ENCODE measurements at regions not wholly inside any gene's neighbourhood (a gene's known extent, or its start where the extent isn't known, plus 50 kb on each side); places are given as distances from the start of the nearest gene placed in this dataset.
"Not testable (repeated sequence)": the region's sequence is repeated elsewhere in the genome, so short reads cannot be mapped to it uniquely, and the experiment has no call there.

GRCh38 chr12:58069268-58069963 lies 128.0 kb downstream of the ATP23 start:
- no peak for DNase-seq

DNA sequence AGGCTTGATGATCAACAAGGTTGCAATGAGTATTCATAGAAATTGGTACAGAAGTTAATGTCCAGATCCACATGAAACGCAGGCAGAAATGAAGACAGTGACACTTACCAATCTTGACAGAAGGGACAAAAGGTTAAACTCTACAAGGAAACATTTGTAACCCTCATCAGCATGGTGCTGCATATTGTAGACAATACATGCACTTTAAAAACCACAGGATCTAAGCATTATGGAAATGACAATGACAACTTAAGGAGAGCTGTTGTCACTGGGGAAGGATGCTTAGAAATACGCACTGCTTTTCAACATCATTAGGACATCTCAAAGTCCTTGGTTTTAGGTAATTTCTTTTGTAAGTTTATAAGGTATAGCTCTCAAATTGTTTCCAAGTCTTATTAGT lies 130.6 kb downstream of the ATP23 start:
- no peak for DNase-seq

GRCh38 chr12:58074259-58074658 lies 132.9 kb downstream of the ATP23 start:
- no peak for DNase-seq

- no peak for DNase-seq
These were observed 138.4 kb downstream of the ATP23 start for GRCh38 chr12:58079806-58080205.

- DNase-seq: no peak
These were observed 140.1 kb downstream of the ATP23 start for GRCh38 chr12:58081488-58081887.

DNA sequence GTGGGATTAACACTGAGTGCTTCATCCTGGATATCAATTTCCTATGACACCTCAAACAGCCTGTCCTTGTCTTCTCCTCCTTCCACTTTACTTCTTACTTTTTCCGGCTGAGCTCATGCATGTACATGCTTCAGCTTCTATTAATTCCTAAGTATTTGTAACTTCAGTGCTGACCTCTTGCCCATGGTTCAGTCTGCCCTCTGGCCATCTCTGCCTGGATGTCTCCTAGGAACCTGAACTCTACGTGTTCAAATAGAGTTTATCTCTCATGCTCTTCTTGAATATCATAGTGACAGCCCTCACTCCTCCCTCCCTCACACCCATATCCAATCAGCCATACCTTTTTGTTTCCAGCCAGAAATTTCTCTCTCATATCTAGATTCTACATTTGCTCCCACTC lies 141.6 kb downstream of the ATP23 start:
- DNase-seq: no peak

GRCh38 chr12:58086006-58086405 lies 144.6 kb downstream of the ATP23 start:
- DNase-seq: no peak

DNA sequence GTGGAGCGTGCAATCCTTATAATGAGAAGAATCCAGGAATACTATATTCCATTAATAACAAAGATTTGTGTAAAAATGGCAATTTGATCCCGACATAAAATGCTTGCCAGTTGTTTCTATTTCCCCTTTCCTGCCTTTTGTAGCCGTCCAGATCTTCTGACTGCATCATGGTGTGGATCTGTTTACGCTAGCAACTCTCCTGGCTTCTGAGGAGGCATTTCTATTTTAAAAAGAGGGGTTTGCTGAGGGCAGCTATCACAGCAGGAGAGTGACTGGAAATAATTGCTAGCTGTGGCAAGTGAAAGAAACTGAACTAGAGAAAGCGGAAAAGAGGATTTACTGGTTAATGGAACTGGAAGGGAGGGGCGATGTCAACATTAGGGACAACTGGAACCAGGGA lies 145.6 kb downstream of the ATP23 start:
- DNase-seq: no peak

GRCh38 chr12:58087423-58088127 lies 146.2 kb downstream of the ATP23 start:
- no peak for DNase-seq

DNA sequence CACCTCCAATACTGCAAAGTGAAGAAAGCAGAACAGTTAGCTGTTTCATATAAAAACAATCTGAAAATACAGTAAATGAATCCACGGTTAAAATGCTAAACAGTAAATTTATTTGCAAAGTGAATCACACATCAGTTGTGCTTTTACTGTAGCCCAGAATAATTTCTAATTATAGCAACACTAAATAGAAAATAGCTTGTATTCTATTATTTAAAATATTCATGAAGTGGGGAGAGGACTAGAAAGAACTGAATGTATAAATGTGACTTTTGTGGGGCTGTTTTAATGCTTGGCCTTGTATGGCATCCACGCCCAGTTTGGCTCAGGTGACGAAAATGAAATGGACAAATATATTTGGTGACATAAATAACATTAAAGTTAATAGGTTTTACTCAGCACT lies 148.2 kb downstream of the ATP23 start:
- DNase-seq: no peak

GRCh38 chr12:58090685-58091084 lies 149.3 kb downstream of the ATP23 start:
- DNase-seq: no peak

DNA sequence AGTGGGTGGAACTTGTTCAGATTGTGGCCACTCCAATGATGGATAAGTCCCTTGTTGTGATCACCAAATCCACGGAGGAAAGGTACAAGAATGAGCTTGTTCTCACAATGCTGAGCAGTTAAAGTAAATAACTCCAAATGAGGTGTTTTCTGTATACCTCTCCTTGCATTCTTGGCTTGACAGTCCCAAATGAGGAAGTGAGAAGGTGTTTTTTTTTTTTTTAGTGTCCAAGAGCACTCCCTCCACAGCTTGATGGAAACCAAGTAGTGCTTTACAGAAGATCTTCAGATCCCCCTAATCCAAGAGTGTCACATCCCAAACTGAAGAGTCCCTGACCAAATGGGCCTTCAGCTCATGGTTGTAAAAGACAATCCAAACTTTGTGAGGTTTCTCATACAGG lies 153.6 kb downstream of the ATP23 start:
- no peak for DNase-seq

GRCh38 chr12:58097741-58098140 lies 156.4 kb downstream of the ATP23 start:
- DNase-seq: no peak

DNA sequence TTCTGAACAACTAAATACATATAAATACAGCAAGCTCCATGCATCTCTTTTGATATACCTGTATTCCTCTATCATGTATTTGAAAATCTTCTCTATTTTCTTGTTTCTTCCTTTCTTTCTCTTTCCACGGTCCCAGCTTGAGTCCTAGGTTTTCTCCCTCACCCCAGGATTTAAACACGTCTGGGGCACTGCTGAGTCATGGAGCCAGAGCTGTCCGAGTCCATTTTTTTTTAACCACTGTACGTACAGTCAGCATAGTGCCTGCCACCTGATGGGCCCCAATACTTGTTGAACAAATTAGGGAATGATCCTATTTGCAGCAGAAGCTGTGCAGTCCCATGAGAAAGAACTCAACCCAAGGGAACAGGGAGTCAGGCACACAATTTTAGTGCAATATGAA lies 158.1 kb downstream of the ATP23 start:
- no peak for DNase-seq

DNA sequence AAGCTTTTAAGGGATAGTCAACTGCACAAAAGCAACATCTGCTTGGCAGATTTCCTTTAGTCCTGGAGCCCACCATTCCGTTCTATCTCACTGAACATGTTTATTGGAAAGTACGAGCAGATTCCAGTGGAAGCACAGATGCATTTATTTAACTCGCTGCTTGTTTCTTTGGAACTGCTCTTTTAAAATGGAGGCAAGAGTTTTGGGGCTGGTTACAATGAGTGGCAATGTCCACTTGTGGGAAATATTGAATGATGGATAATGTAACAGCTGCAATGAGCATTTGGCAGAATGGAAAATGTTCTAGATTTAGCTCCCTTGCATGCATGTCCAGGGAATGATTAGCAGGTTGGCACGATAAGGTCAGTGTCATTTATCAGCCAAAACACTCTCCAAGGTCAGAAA lies 163.0 kb downstream of the ATP23 start:
- DNase-seq: no peak

DNA sequence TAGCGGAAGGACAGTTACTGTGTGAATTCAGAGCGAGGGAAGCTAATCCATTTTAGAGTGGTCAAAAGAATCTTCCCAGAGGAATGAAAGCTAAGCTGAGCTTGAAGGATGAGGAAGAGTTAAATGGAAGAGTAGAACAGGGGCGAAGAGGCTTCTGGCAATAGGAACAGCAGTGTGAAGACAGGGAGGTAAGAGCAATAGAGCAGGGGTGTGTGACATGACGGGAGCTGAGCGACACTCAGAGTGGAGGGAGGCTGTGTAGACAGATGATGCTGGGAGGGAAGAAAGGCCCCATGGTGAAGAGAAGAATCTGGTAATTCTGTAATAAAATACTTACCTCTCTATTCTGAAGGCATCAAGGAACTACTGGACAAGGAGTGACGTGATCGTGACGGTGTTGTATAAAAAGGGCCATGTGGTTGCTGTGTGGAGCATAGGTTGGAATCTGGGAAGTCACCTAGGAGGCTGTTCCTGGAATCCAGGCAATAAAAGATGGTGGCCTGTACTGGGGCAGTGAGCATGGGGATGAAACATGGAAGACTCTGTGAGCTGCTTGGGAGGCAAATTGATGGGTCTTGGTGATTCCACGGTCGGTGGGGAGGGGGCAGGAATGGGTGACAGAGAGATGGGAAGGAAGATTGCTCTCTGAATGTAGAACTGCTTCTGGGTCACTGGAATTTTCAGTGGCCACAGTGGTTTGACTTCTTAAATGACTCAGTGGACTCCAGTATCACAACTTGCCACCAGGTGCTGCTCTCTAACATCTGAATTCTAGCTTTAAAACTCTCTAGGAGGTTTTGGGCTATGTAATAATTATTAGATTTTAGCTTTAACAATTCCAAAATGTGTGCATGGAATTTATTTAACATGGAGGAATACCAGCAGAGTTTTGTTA lies 164.1 kb downstream of the ATP23 start:
- no peak for DNase-seq

GRCh38 chr12:58106195-58106594 lies 164.8 kb downstream of the ATP23 start:
- no peak for DNase-seq

GRCh38 chr12:58117201-58117600 lies 175.8 kb downstream of the ATP23 start:
- DNase-seq: no peak

GRCh38 chr12:58117667-58118066 lies 176.3 kb downstream of the ATP23 start:
- DNase-seq: no peak

DNA sequence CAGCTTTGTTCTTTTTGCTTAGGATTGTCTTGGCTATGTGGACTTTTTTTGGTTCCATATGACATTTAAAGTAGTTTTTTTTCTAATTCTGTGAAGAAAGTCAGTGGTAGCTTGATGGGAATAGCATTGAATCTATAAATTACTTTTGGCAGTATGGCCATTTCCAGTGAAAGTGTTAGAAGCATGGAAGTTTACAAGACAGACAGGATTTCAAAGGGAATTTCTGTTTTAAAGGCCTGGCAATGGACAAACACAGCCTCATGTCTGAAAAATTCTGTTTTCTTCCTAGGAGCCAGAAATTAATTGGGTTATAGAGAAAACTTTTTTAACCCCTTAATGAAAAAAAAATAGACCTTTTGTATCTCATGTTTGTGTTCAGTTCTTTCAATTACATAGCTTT lies 184.4 kb downstream of the ATP23 start:
- not testable (repeated sequence) for DNase-seq

- no peak for DNase-seq
These were observed 190.8 kb downstream of the ATP23 start for GRCh38 chr12:58131986-58132755.

- no peak for DNase-seq
These were observed 197.1 kb downstream of the ATP23 start for GRCh38 chr12:58138424-58138823.

DNA sequence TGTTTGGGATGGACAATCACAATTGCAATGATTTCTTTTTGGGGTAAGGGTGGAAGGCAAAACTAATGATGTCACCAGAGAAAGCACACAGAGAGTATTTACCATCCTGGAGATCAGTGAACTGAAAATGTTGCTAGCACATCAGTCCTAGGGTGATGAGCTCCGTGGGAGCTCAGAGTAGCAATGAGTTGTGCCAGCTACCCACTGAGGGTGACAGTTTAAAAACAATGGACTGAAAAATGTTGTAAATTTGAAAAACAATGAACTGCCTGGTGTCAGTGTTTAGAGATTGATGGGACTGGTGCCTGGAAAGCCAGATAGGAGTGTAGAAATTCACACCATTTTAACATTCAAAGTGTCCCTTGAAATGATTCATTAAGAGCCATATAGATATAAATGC lies 198.5 kb downstream of the ATP23 start:
- DNase-seq: no peak
